ENCODE measurements at regions not wholly inside any gene's neighbourhood (a gene's known extent, or its start where the extent isn't known, plus 50 kb on each side); places are given as distances from the start of the nearest gene placed in this dataset.

DNA sequence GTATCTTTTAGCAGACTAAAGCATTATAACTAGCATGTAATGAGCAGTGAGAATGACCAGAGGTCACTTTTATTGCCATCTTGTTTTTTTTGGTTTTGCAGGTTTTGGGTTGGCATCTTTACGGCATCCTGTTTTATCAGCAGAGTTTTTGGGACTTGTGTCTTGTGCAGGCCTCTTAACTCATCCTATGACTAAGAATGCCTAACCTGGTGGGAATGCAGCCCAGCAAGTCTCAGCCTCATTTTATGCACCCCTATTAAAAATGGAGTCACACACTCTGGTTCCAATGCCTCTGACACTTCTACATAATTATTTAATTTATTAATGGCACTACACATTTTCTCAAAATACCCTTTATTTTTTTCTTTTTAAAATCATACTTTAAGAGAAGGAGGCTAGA lies 726.5 kb upstream of the RIOK2 start:
- no peaks in the 10 kb centered on the region for H3K36me3 Mint-ChIP-seq (ENCODE audit: low read depth)
- intact Hi-C loops (cut with micrococcal nuclease): no loop called here
- ChIA-PET POLR2A (no interaction called here), CTCF (no interaction called here)
- TF ChIP-seq, protein P1, sequence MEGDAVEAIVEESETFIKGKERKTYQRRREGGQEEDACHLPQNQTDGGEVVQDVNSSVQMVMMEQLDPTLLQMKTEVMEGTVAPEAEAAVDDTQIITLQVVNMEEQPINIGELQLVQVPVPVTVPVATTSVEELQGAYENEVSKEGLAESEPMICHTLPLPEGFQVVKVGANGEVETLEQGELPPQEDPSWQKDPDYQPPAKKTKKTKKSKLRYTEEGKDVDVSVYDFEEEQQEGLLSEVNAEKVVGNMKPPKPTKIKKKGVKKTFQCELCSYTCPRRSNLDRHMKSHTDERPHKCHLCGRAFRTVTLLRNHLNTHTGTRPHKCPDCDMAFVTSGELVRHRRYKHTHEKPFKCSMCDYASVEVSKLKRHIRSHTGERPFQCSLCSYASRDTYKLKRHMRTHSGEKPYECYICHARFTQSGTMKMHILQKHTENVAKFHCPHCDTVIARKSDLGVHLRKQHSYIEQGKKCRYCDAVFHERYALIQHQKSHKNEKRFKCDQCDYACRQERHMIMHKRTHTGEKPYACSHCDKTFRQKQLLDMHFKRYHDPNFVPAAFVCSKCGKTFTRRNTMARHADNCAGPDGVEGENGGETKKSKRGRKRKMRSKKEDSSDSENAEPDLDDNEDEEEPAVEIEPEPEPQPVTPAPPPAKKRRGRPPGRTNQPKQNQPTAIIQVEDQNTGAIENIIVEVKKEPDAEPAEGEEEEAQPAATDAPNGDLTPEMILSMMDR (IDR thresholded peaks at IDR 0.05): no peak
- H3K4me3 Mint-ChIP-seq: no peak overlapping the region
- H3K9me3 Mint-ChIP-seq: no peaks in the 10 kb centered on the region
- H3K27me3 Mint-ChIP-seq: no peaks in the 10 kb centered on the region
- DNase-seq (no peak), ATAC-seq (ENCODE audit: low read depth) (no peak)
- no peak overlapping the region for H3K27ac Mint-ChIP-seq
- H3K4me1 Mint-ChIP-seq: no peaks in the 10 kb centered on the region

DNA sequence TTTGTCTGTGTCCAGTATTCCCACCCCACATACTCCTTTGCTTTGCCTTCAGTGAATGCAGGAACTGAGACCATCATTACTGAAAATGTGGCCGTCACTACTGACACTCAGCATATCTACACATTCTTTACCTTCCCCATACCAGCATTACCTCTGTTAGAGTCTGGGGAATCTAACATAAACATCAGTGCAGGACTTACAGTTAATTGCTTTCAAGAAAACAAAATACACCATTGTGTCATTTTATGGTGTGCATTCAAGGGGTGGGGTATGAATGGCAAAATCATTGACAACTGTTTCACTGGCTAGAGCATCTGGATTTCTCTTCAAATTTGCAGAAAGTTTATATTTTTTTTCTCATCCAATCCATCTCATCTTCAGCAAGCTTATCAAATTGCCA lies 731.4 kb upstream of the RIOK2 start:
- H3K36me3 Mint-ChIP-seq (ENCODE audit: low read depth): no peaks in the 10 kb centered on the region
- H3K27me3 Mint-ChIP-seq: no peaks in the 10 kb centered on the region
- H3K27ac Mint-ChIP-seq: no peak overlapping the region
- CTCF ChIA-PET: no interaction called here
- H3K4me1 Mint-ChIP-seq: no peaks in the 10 kb centered on the region
- TF ChIP-seq, protein P1 (IDR thresholded peaks at IDR 0.05): no peak
- POLR2A ChIA-PET: no interaction called here
- ATAC-seq (ENCODE audit: low read depth) (no peak), DNase-seq (no peak)
- no peaks in the 10 kb centered on the region for H3K9me3 Mint-ChIP-seq
- intact Hi-C loops (cut with micrococcal nuclease): no loop called here
- no peak overlapping the region for H3K4me3 Mint-ChIP-seq

DNA sequence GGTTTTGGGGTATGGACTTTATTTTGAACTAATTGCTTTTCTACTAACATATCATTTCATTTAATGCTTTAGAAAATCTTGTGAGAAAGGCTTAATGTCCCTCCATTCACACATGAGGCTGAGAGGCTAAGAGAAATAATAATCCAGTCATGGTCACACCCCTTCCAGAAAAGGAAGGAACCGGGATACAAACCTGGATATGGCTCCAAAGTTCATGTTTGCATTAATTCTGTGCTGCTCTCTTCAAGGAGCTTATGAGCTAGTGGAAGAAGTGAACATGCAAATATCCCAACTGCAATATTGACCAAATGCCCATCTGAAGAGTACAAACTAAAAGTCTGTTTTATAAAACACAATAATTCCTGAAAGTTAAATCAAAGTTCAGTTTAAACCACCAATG lies 732.1 kb upstream of the RIOK2 start:
- no peak overlapping the region for H3K27ac Mint-ChIP-seq
- TF ChIP-seq, protein P1 (IDR thresholded peaks at IDR 0.05): no peak
- no peaks in the 10 kb centered on the region for H3K36me3 Mint-ChIP-seq (ENCODE audit: low read depth)
- ATAC-seq (ENCODE audit: low read depth) (no peak), DNase-seq (no peak)
- CTCF ChIA-PET: no interaction called here
- no peak overlapping the region for H3K4me3 Mint-ChIP-seq
- intact Hi-C loops (cut with micrococcal nuclease): no loop called here
- H3K27me3 Mint-ChIP-seq: no peaks in the 10 kb centered on the region
- H3K4me1 Mint-ChIP-seq: no peaks in the 10 kb centered on the region
- no peaks in the 10 kb centered on the region for H3K9me3 Mint-ChIP-seq
- POLR2A ChIA-PET: no interaction called here

DNA sequence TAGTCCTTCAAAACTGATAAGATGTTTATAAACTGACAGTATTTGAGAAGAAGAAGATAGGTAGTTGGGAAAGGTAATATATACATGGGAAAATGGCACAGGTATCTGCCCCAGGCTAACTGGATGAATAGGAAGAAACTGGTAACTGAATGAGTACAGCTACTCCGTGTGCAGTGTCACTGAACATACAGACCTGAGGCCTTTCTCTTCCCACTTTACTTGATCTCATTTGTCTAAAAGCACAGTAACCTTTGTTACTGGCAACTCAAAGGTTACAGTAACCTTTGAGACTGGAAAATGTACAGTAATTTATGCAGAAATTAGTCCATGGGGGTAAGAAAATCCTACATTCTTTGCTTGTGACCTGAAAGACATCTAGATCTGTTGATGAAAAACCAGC lies 735.0 kb upstream of the RIOK2 start:
- intact Hi-C loops (cut with micrococcal nuclease): no loop called here
- Mint-ChIP-seq H3K4me3 (no peak overlapping the region), H3K4me1 (no peaks in the 10 kb centered on the region), H3K9me3 (no peaks in the 10 kb centered on the region), H3K27ac (no peak overlapping the region), H3K36me3 (ENCODE audit: low read depth) (no peaks in the 10 kb centered on the region), H3K27me3 (no peaks in the 10 kb centered on the region)
- ChIA-PET POLR2A (no interaction called here), CTCF (no interaction called here)
- ATAC-seq (ENCODE audit: low read depth) (no peak), DNase-seq (no peak)
- TF ChIP-seq, protein P1 (IDR thresholded peaks at IDR 0.05): no peak

DNA sequence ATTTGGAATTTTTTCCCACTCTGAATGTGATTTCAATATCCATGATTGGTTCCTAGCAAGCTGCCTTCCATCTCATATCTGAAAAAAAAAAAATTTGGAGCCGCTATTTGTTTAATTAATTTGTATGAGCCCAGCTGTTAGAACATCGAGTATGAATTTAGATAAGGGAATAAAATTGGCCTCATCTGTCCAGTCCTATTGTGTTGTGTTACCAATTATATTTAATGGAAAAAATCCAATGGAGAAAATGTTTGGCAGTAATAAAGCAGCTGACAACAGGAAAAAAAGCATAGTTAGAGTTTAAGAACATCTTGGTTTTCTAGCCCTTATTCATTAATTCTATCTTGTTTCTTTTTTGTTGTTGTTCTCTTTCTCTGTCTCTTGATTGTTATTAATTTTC lies 735.6 kb upstream of the RIOK2 start:
- Mint-ChIP-seq H3K4me3 (no peak overlapping the region), H3K9me3 (no peaks in the 10 kb centered on the region), H3K4me1 (no peaks in the 10 kb centered on the region), H3K27ac (no peak overlapping the region), H3K36me3 (ENCODE audit: low read depth) (no peaks in the 10 kb centered on the region), H3K27me3 (no peaks in the 10 kb centered on the region)
- POLR2A ChIA-PET: no interaction called here
- DNase-seq (no peak), ATAC-seq (ENCODE audit: low read depth) (no peak)
- CTCF ChIA-PET: no interaction called here
- TF ChIP-seq, protein P1 (IDR thresholded peaks at IDR 0.05): no peak
- intact Hi-C loops (cut with micrococcal nuclease): no loop called here

Data from activated B cell treated with CpG ODN at 0.5 μM for 24 hours (primary cell).